ENCODE measurements at regions not wholly inside any gene's neighbourhood (a gene's known extent, or its start where the extent isn't known, plus 50 kb on each side); places are given as distances from the start of the nearest gene placed in this dataset.

GRCh38 chr2:41127351-41127750 lies 675.5 kb upstream of the SLC8A1 start:
- H3K4me3 ChIP-seq: no peak overlapping the region
- DNase-seq (no peak), ATAC-seq (no peak)
- H3K36me3 ChIP-seq: no peaks in the 10 kb centered on the region
- H3K27me3 ChIP-seq: no peaks in the 10 kb centered on the region
- intact Hi-C loops (cut with DNase I): loop anchor here in 1 of 10 donors (5.0 kb wide), 1 partner anchor 1055 kb away; no protein-coding TSS in a partner anchor
- peaks cover 0 to 5% (median 0%) of the 10 kb centered on the region in 9 donors for H3K4me1 ChIP-seq
- no peak for TF ChIP-seq CTCF (IDR thresholded peaks at IDR 0.05)
- H3K27ac ChIP-seq: no peak overlapping the region
- WGBS, 2 donors: 61 to 64% methylated on average over 3 of the region's 3 CpGs
- H3K9me3 ChIP-seq: no peaks in the 10 kb centered on the region

GRCh38 chr2:41129988-41130387 lies 678.1 kb upstream of the SLC8A1 start:
- Histone ChIP-seq H3K27ac (no peak overlapping the region), H3K27me3 (no peaks in the 10 kb centered on the region)
- ATAC-seq: no peak

GRCh38 chr2:41137031-41137430 lies 685.1 kb upstream of the SLC8A1 start:
- Histone ChIP-seq H3K4me3 (no peak overlapping the region), H3K27me3 (no peaks in the 10 kb centered on the region), H3K36me3 (no peaks in the 10 kb centered on the region), H3K27ac (no peak overlapping the region), H3K4me1 (peaks cover 0 to 7% (median 0%) of the 10 kb centered on the region in 9 donors), H3K9me3 (no peaks in the 10 kb centered on the region)
- intact Hi-C loops (cut with DNase I): no loop called here
- WGBS, 2 donors: 40 to 50% methylated on average over 1 of the region's 1 CpG
- no peak for DNase-seq
- no peak for TF ChIP-seq CTCF (IDR thresholded peaks at IDR 0.05)
- no peak for ATAC-seq

More at GRCh38 chr2:41129988-41130387, 678.1 kb upstream of the SLC8A1 start:
- no peak for TF ChIP-seq CTCF (IDR thresholded peaks at IDR 0.05)
- Histone ChIP-seq H3K9me3 (no peaks in the 10 kb centered on the region), H3K4me1 (peaks cover 0 to 5% (median 0%) of the 10 kb centered on the region in 9 donors), H3K4me3 (no peak overlapping the region), H3K36me3 (no peaks in the 10 kb centered on the region)
- intact Hi-C loops (cut with DNase I): loop anchor here in 1 of 10 donors (5.0 kb wide), 1 partner anchor 1052 kb away; no protein-coding TSS in a partner anchor
- 42 to 47% methylated on average over 3 of the region's 3 CpGs for WGBS, 2 donors
- no peak for DNase-seq

GRCh38 chr2:41141146-41141791 lies 689.4 kb upstream of the SLC8A1 start:
- H3K9me3 ChIP-seq: no peaks in the 10 kb centered on the region
- H3K27me3 ChIP-seq: no peaks in the 10 kb centered on the region
- ATAC-seq (no peak), DNase-seq (no peak)
- H3K4me3 ChIP-seq: no peak overlapping the region
- no peaks in the 10 kb centered on the region for H3K36me3 ChIP-seq
- no peak overlapping the region for H3K27ac ChIP-seq
- peaks cover 0 to 7% (median 0%) of the 10 kb centered on the region in 9 donors for H3K4me1 ChIP-seq
- TF ChIP-seq CTCF (IDR thresholded peaks at IDR 0.05): no peak
- 84 to 85% methylated on average over 5 of the region's 5 CpGs for WGBS, 2 donors
- intact Hi-C loops (cut with DNase I): no loop called here

Data from heart right ventricle (tissue), 16 donors.